ENCODE measurements at regions not wholly inside any gene's neighbourhood (a gene's known extent, or its start where the extent isn't known, plus 50 kb on each side); places are given as distances from the start of the nearest gene placed in this dataset.

GRCh38 chr7:41252957-41253356 lies 449.9 kb downstream of the INHBA start:
- TF ChIP-seq CTCF (IDR thresholded peaks at IDR 0.05; ENCODE audit: low read depth, low read length) (no peak), POLR2A (IDR thresholded peaks at IDR 0.05; ENCODE audit: extremely low read depth, insufficient read length) (no peak), MAX (IDR thresholded peaks at IDR 0.05; ENCODE audit: low read depth, low read length) (no peak), MYC (IDR thresholded peaks at IDR 0.05; ENCODE audit: low read depth, low read length) (no peak)
